Activated T-cell treated with anti-CD3 and anti-CD28 coated beads for 48 hours (primary cell): ENCODE measurements at regions not wholly inside any gene's neighbourhood (a gene's known extent, or its start where the extent isn't known, plus 50 kb on each side); places are given as distances from the start of the nearest gene placed in this dataset.

Source experiments
- DNase-seq: peaks from one replicate; pipeline ENCODE4 v3.0.0-alpha.2; 2020; ENCODE audit warnings: low read depth

DNA sequence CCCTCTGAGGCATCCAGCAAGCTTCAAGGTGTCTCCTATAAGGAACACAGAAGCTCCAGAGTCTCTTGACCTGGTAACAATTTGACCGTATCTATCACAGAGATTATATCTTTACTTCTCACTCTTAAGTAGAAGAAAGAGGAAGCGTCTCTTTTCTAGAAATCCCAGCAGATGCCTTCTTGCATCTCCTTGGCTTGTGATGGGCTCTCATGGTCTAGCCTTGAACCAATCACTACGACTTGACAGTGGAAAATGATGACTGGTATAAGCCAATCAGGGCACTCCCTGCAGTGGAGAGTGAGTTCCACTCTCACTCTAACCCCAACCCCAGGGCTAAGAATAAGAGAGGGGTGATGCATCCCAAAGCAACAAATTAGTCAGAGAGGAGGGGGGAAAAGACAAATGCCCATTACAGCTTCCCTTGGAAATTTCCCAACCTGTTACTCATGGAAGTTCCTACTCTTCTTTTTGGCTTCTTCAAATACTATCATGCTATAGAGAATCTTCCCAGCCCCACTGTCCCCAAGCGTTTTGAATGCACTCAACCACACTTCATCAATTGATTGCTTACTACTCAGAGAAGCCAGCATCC is 293.5 kb downstream of the MN1 start:
- no peak for DNase-seq

DNA sequence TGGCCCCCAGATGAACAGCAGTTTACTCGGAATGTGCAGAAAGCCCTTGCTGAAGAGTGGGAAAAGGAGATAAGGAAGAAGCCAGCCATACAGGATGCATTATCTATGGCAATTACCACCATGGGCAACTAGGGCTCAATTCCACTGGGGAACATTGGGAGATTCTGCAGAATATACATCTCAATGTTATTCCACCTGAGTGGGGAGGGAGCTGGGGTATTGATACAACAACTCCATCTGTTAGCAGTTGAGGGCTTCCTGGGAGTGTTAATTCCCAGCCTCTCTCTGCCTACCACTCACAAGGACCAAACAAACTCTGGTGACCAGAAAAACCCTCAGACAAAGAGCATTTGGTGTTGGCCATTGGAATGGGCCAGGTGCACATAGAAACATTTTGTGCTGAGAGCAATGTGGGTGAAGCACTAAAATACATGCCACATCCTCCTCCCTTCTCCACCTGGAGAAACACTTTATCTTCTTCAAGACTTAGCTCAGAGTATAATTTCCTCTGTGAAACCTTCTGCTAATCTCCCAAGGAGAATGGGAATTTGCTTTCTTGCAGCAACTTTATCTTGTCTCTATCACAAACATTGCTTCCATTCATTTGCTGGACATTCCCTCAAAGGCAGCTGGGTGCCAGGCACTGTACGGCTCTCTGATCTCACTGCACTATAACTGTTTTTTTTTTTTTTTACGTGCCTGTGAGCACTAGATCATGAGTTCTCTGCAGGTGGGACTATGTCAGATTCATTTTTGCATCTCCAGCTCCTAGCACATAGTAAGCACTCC is 292.2 kb downstream of the MN1 start:
- DNase-seq = no peak

DNA sequence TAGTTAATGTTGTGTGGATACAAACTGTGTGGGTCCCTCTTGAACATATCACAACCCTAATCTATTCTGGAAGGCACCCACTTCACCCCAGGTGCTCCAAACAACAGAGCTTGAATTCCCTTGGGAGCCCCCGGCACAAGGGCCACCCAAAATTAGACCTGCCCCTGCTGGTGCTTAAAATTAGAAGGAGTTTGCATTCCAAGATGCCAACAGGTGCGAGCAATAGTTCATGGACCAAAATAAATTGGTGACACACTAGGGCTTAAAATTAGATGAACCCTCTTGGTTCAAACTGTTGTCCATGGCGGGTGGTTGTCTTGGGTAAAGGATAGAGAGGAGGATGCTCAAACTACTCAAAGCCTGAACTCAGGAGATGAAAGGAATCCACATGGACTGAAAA is 291.5 kb downstream of the MN1 start:
- no peak for DNase-seq

DNA sequence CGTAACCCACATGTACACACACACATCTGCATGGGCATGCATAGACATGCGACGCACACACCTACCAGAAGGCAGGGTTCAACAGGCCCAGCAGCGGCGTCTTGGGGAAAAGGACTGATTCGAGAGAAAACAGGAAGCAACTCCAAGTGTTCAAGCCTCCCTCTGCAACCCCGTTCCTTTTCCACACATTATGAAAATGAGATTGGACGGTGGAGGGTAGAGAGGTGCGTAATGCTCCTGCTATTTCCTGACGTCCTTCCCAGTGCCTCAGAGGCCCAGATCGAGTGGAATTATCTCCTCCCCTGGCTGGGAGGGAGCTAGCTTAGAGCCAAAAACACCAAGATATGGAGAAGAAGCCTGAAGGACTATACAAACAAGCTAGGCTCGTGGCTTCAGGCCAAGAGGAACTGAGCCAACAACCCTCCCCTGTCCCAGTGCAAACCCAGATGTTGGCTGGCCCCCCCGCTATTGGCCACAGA is 289.2 kb downstream of the MN1 start:
- DNase-seq = no peak

DNA sequence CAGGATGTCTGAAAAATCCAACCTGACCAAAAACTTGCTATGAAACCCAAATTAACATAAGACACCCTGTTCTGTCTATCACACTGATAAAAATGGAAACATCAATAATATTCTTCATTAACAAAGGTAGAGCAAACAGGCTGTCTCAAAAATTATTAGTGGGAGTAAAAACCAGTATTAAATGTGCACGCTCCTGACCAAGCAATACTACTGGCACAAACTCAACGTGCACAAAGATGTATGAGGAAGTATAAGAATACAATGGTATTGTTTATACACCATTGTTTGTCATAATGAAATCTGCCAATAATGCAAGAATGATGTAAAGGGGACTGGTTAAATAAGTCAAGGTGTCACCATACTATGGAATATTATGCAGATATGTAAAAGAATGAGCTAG is 288.5 kb downstream of the MN1 start:
- no peak for DNase-seq

DNA sequence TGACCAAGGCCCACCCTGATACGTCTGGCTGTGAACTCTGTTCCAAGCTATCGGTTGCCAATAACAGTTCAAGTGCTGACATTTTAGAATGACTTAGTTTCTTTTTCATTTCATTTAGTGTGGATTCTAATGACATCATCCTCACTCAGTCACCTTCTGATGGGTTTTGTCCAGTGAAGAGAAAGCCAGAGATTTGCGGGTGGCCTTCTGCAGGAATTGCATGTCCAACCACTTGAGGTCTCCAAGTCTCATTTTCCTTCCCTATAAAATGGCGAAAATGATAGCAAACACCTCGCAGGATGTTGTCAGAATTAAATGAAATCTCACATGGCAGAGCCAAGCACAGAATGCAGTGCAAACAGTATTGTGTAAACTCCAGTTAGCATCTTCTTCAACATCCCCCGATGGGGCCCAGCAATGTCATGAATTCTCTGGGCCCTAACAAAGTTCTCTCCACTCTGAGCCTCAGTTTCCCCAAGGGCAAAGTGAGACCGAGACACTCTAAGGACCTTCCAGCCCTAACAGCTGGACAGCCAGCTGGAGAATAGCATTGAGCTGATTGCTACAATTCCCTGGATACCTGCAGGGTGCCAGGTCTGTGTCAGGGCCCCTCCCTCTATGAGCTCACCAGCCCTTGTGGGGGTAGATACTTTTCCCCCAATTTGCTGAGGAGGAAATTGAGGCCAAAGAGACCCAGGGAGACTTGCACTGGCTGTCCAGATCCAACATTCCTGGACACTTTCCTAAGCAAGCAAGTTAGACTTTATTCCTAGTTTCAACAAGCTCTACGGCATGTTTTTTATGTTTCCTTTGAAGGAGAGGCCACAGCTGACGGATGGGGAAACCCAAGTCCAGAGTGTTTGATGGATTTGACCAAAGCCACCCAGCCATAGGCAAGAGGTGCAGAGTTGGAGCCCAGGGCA is 286.7 kb downstream of the MN1 start:
- no peak for DNase-seq

DNA sequence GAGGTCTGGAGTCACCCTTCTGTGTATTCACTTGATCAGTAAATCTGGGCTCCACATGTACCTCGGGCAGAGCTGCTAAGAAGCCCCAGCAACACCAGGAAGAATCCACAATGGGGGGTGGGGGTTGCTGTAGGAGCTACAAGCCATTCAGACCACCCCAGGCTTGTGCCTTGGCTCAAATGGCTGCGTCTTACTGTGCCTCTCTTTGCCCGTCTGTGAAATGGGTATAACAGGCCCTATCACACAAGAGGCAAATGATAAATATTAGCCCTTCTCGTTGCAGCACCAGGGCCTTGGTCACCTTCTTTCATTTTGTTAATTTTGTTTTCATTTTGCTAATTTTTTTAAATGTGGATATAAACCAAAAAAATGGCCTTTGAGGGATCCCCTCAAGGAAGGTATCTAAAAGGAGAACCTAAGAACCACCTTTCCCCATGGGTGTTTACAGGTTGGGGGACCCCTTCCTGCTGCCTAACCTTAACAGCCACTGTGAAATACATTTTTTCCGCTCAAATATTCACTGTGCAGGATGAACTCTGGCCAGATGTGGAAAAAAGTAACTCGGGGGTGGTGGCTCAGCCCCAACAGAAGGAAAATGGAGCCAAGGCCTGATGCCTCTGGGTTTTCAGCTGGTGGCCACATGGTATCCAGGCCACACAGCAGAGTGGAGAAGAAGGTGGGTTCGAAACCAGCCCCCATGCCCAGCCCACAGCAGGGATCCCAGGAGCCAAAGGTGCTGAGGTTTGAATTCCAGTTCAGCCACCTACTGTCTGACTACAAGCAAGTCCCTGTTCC is 284.0 kb downstream of the MN1 start:
- no peak for DNase-seq

DNA sequence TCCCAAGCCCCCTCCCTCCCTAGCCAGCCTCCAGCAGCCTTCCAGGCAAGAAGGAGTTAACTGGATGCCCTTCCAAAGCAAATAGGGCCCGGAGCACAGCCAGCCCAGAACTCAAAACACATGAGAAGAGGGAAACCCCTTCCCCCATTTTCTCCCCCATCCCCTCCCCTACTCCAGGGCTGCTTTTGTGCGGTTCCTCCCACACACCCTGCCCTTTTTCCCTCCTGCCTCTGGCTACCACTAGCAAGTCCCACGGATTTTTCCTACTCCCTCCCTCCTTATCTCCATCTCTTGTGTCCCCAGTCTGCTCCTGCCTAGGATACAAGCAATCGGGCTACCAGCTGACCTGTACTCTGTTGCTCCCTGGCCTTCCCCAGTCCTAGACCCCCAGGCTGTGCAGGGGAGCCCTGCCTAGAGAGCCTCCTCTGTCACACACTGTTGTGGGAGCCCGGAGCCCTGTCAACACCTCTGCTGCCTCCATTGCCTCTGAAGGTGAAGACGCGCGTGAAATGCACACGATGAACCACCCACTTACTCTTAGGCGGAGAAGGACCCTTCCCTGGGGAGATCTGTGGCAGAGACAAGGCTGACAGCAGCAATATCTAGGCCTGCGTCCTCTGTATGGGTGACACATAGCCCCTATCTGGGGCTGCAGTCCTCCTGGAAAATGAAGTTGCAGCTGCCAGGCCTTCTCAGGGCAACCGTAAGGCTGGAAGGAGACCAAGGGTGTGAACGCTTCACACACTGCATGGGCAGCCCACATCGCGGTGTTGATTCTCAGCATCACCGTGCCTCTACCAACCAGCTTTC is 282.8 kb downstream of the MN1 start:
- no peak for DNase-seq

DNA sequence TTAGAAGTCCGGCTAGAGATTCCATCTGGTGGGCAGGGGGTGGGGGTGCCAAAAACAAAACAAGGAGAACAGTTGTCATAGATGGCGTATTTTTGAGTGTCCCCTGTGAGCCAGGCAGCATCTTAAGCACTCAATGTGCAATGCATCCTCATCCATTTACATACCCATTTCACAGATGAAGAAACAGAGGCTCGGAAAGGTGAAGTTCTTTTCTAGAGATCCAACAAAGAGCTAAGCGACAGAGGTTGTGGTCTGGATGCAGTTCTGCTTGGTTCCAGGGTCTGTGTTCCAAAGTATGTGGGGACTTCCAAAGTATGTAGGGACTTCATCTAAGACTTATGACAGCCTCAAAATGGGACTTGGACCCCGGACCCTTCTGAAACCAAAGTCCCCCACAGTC is 277.8 kb downstream of the MN1 start:
- DNase-seq = no peak

DNA sequence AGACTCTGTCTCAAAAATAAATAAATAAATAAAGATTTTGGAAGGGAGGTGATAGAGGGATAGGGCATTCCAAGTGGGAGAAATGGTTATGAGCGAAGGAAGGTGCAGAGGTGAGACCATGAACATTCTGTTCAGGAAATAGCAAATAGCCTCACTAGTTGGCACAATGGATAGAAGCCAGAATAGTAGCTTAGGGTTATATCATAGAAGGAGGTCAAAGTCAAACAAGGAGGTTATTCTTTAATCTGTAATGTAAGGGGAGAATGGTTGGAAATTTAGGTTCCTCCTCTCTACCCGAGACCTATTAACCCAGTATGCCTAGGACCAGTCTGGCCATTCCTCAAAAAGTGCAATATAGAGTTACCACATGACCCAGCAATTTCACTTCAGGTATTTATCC is 275.8 kb downstream of the MN1 start:
- DNase-seq = no peak

DNA sequence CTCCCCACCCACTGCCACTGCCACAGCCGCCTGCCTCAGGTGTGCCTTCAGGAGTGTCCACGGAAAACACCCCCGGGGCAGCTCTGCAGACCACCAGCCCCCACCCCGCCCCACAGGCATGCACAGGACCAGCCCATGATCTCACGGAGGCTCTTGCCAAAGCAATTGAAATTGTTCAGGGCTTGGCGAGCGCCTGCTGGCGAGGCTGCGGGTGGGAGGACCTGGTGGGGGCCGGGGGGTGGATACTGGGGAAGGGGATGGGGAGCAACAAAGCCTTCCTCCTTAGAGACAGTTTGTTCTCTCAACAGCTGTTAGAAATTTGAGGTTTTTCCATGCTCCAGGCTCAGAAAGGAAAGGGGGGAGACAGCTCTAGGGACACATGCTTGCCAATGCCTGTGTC is 274.7 kb downstream of the MN1 start:
- DNase-seq = no peak

DNA sequence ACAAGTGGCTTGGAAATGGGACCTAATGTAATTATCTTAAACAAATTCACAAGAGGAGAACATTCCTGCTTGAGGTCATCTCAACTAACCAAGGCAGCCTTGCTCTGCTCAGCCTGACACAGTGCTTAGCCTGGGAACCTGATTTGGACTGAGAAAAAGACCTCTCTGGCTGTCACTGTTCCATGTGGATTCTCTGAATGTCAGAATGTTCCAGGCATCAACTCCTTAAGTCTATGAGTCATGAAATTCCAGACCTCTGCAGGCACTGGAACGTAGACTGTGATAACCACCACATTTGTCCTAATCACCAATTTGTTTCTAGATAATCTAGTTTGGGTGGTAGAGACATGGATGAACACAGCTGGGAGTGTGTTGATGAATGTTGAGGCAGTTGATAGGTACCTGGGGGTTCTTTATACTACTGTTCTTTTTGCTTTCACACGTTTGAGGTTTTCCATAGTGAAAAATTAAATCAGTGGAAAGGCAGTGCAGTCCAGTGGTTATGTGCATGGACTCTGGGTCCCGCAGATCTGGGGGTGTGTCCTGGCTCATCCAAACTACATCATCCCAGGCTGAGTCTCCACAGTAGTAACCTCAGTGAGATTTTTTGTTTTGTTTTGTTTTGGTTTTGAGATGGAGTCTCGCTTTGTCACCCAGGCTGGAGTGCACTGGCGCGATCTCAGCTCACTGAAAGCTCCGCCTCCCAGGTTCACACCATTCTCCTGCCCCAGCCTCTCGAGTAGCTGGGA is 269.6 kb downstream of the MN1 start:
- DNase-seq = no peak

DNA sequence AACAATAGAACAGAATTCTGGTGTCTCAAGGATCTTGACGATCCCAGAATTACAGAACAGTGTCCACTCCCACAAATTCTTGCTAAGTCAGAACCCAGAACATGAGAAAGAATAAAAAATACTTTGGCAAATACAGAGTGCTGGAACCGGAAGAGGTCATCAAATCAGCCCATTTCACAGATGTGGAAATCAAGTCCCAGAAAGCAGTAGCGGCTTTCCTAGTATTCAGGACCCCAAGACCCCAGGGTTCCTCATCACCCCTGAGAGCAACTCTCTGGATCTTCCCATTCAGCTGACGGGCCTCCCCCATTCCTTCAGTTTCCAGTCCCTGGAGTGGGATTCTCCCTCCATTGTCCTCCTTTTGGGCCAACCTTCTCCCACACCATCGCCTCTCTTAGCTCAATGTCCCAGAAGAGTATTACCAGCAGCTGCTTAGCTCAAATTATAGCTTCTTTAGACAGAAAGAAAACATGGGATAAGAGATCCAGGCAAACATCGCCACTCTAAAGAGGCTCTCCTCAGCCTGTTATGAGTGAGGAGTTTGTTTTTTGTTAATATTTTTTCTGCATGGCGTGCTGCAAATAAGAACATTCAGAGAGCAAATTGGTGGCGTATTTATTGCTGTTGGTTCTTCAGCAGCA is 268.3 kb downstream of the MN1 start:
- DNase-seq = no peak

DNA sequence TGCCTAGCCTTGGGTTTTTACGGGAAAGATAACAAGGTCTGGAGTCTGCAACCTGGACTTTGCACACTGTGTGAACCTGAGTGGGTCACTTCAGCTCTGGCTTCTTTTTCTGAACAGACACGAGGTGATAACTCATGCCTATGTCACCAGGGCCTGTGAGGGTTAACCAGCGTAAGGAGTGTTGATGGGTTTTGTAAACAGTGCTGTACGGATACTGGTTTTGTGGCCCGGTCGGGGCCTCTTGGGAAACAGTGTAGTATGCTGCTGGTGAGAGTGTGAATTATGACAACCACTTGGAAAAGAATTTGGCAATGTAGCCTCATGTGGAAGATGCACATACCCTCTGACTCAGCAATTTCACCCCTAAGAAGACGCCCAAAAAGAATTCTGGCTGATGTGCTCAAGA is 266.8 kb downstream of the MN1 start:
- DNase-seq = no peak

DNA sequence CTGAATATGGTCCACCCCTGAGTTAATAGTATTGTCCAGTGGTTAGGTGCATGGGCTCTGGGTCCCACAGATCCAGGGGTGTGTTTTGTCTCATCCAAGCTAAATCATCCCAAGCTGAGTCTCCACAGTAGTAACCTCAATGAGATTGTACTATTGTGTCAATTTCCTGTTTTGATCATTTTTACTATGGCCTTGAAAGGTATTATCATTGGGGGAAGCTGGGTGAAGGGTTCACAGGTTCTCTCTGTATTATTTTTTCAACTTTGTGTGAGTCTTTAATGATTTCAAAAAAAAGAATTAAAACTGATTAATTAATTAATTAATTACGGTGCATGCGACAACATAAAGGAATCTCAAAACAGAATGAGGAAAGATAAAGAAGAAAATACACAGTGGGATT is 266.1 kb downstream of the MN1 start:
- no peak for DNase-seq

DNA sequence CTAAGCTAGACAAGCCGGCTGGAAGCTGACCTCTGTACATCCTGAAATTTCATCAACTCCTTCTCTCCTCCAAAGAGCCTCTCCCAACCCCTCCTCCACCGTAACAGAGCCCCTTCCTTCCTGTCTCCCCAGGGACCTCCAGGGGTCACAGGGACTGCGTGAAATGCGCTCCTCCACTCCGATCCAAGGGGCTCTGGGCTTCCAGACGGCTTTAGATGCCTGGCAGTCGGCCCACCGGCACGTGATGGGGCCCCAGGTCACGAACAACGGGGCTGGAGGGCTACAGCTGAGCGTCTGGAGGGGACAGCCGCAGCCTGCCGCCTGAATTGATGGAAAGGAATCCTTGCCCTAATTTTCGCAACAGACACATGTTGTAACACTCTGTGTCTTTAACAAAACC is 264.1 kb downstream of the MN1 start:
- DNase-seq = no peak

DNA sequence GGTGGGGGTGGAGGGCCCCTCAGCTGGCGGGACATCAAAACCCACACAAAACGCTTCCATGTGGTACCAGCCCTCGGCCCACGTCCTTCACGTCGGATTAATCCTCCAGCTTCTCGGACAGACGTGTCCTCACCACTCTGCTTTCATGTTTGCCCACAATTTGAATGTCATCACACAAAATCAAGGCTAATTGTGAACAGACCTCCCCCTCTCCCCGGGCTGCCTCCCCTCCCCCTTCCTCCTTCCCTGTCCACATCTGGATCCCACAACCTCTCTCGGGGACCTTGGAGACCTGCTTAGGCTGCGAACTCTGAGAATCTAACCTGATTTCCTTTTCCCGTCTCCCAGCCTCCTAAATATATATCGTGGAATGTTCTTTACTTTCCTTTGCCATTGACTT is 262.9 kb downstream of the MN1 start:
- no peak for DNase-seq

DNA sequence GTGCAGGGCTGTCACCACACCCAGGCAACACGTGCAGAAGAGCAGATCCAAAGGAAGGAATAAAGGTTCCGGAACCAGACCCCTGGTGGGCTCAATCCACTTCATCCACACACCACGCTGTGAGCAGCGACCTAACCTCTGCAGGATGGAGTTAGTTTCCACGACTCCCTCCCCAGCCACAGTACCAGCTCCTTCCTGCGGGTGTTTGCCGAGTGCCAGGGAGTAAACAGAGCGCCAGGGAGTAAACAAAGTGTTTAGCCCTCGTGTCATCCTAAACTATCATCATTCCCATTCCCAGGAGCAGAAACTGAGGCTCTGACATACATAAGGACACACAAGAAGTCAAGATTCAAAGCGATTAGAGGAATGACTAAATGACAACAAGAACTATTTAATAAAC is 261.3 kb downstream of the MN1 start:
- no peak for DNase-seq

DNA sequence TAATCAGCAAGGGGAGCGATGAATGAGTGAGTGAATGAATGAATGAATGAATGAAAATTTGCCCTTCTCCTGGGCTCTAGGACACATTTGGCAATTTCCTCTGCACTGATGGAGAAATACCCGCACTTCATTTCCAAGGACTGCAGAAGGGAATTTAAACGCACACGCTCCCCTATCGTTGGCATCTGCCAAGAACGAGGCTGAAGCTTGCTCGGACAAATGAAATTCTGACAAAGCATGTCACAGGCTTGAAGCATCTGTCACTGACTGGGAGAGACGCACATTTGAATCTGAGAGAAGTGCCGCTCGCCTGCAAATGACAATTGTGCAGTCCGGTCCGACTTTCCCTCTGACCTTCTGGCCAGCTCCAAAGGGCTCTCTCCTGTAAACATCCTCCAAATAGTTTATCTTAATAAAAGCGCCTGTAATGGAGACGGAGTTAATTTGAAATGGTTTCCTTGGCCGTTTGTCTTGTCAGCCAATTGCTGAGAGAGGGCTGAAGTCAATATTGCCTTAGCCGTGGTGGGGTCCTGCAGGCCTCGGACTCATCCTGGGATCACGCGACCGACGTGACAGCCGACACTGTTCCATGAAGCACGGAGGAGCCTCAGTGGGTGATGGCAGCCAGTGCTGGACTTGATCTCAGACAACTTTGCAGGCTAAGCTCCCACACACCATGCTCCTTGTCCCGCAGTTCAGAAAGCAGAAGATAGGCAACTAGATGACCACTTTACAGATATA is 260.7 kb downstream of the MN1 start:
- DNase-seq = no peak
